SK-N-SH treated with all-trans-retinoic acid at 6 μM for 48 hours (cell line): ENCODE measurements at regions not wholly inside any gene's neighbourhood (a gene's known extent, or its start where the extent isn't known, plus 50 kb on each side); places are given as distances from the start of the nearest gene placed in this dataset.

Source experiments
- CSDC2 ChIP-seq: fragments of 250-450 bp; sonication (Bioruptor Pico); IDR thresholded peaks from 2 replicates; pipeline ENCODE4 v1.5.0; 2020; ENCODE audit warnings: mild to moderate bottlenecking, moderate library complexity
- ESRRG ChIP-seq: fragments of 250-450 bp; sonication (Bioruptor Pico); IDR thresholded peaks from 2 replicates; pipeline ENCODE4 v1.6.1; 2021; ENCODE audit warnings: mild to moderate bottlenecking
- PATZ1 ChIP-seq: fragments of 250-450 bp; sonication (Bioruptor Pico); IDR thresholded peaks from 2 replicates; pipeline ENCODE4 v1.8.0; 2020; ENCODE audit warnings: mild to moderate bottlenecking, moderate library complexity, borderline replicate concordance
- RARB ChIP-seq: fragments of 250-450 bp; sonication (Bioruptor Pico); IDR thresholded peaks from 2 replicates; pipeline ENCODE4 v1.8.0; 2021; ENCODE audit warnings: mild to moderate bottlenecking, moderate library complexity
- SNAI2 ChIP-seq: fragments of 250-450 bp; sonication (Bioruptor Pico); IDR thresholded peaks from 2 replicates; pipeline ENCODE4 v1.5.0; 2020; ENCODE audit warnings: mild to moderate bottlenecking, moderate library complexity
- TCF4 ChIP-seq: fragments of 250-450 bp; sonication (Bioruptor Pico); IDR thresholded peaks from 2 replicates; pipeline ENCODE4 v1.8.0; 2021; ENCODE audit warnings: mild to moderate bottlenecking, moderate library complexity, borderline replicate concordance
- TOX ChIP-seq: fragments of 250-450 bp; sonication (Bioruptor Pico); IDR thresholded peaks from 2 replicates; pipeline ENCODE4 v1.8.0; 2021; ENCODE audit warnings: mild to moderate bottlenecking, moderate library complexity, borderline replicate concordance
- ZFP3 ChIP-seq: fragments of 250-450 bp; sonication (Bioruptor Pico); IDR thresholded peaks from 2 replicates; pipeline ENCODE4 v1.5.0; 2020; ENCODE audit warnings: mild to moderate bottlenecking, moderate library complexity
- ZFP30 ChIP-seq: fragments of 450-650 bp; formaldehyde crosslinking; IDR thresholded peaks from 2 replicates; pipeline ENCODE4 v1.5.0; 2022; ENCODE audit warnings: mild to moderate bottlenecking, moderate library complexity
- ZNF565 ChIP-seq: fragments of 450-650 bp; formaldehyde crosslinking; conservative IDR thresholded peaks from 2 replicates; pipeline ENCODE4 v1.5.0; 2020; ENCODE audit warnings: low read depth, mild to moderate bottlenecking, moderate library complexity

- TF ChIP-seq PATZ1 (CRISPR knock-in tag) (no peak), RARB (CRISPR knock-in tag) (no peak), TOX (CRISPR knock-in tag) (no peak), ZFP30 (CRISPR knock-in tag) (no peak), CSDC2 (no peak), TCF4 (CRISPR knock-in tag) (peak; percentile 56), ZNF565 (CRISPR knock-in tag) (no peak), SNAI2 (CRISPR knock-in tag) (no peak), ESRRG (no peak), ZFP3 (CRISPR knock-in tag) (0 out of 2 replicates have a peak, but pooled peaks have one; percentile 29)
Measured at GRCh38 chr6:121652726-121653623, 217.5 kb downstream of the GJA1 start.
